HFFc6 (cell line): ENCODE measurements at regions not wholly inside any gene's neighbourhood (a gene's known extent, or its start where the extent isn't known, plus 50 kb on each side); places are given as distances from the start of the nearest gene placed in this dataset.

ENCODE experiments used
- DNase-seq: peaks from one replicate; pipeline ENCODE4 v3.0.0-alpha.2; 2018
- H3K27ac Mint-ChIP-seq: 2 replicates; pipeline ENCODE4 v1.8.0; 2020; ENCODE audit warnings: mild to moderate bottlenecking, mixed read lengths
- H3K27me3 Mint-ChIP-seq: 2 replicates; pipeline ENCODE4 v1.8.0; 2021; ENCODE audit warnings: mild to moderate bottlenecking, moderate library complexity, mixed read lengths; ENCODE audit not compliant: insufficient read depth
- H3K36me3 Mint-ChIP-seq: 2 replicates; pipeline ENCODE4 v1.8.0; 2021; ENCODE audit warnings: low read depth, mixed read lengths
- H3K4me1 Mint-ChIP-seq: 2 replicates; pipeline ENCODE4 v1.8.0; 2020; ENCODE audit warnings: low read depth, mixed read lengths
- H3K4me3 Mint-ChIP-seq: 2 replicates; pipeline ENCODE4 v1.8.0; 2020; ENCODE audit warnings: mild to moderate bottlenecking, moderate library complexity, mixed read lengths
- H3K9me3 Mint-ChIP-seq: 2 replicates; pipeline ENCODE4 v1.8.0; 2020; ENCODE audit warnings: mild to moderate bottlenecking, mixed read lengths
- CTCF ChIP-seq: fragments of 200-600 bp; sonication (generic); IDR thresholded peaks from 2 replicates; pipeline ENCODE4 v1.5.0; 2021; ENCODE audit warnings: antibody characterized with exemption, mild to moderate bottlenecking

GRCh38 chr1:22250724-22251123 is 107.8 kb upstream of the WNT4 start:
- peaks cover 15% of the 10 kb centered on the region for H3K4me1 Mint-ChIP-seq
- no peak for TF ChIP-seq CTCF
- peaks cover 71% of the 10 kb centered on the region for H3K27me3 Mint-ChIP-seq
- no peaks in the 10 kb centered on the region for H3K9me3 Mint-ChIP-seq
- no peaks in the 10 kb centered on the region for H3K36me3 Mint-ChIP-seq
- DNase-seq: no peak
- no peak overlapping the region for H3K27ac Mint-ChIP-seq
- H3K4me3 Mint-ChIP-seq: no peak overlapping the region

GRCh38 chr1:22252251-22252650 is 109.4 kb upstream of the WNT4 start:
- Mint-ChIP-seq H3K4me1 (peaks cover 15% of the 10 kb centered on the region), H3K9me3 (no peaks in the 10 kb centered on the region), H3K4me3 (no peak overlapping the region), H3K27ac (no peak overlapping the region), H3K36me3 (no peaks in the 10 kb centered on the region), H3K27me3 (peaks cover 71% of the 10 kb centered on the region)
- no peak for DNase-seq
- no peak for TF ChIP-seq CTCF

- no peak for DNase-seq
- H3K4me3 Mint-ChIP-seq: no peak overlapping the region; the same call in 1 of the 2 replicates
- TF ChIP-seq CTCF: no peak
- H3K9me3 Mint-ChIP-seq: no peaks in the 10 kb centered on the region
- H3K36me3 Mint-ChIP-seq: no peaks in the 10 kb centered on the region
- H3K27ac Mint-ChIP-seq: no peak overlapping the region
- H3K4me1 Mint-ChIP-seq: peaks cover 15% of the 10 kb centered on the region
- H3K27me3 Mint-ChIP-seq: peaks cover 63% of the 10 kb centered on the region
Observed at GRCh38 chr1:22253012-22253790, 110.3 kb upstream of the WNT4 start.

- TF ChIP-seq CTCF: no peak
- H3K4me1 Mint-ChIP-seq: peaks cover 21% of the 10 kb centered on the region
Observed at GRCh38 chr1:22254756-22255155, 111.9 kb upstream of the WNT4 start.

GRCh38 chr1:22255341-22256212 is 112.7 kb upstream of the WNT4 start:
- no peak for DNase-seq
- Mint-ChIP-seq H3K27me3 (peaks cover 53% of the 10 kb centered on the region), H3K4me3 (no peak overlapping the region), H3K36me3 (no peaks in the 10 kb centered on the region), H3K9me3 (no peaks in the 10 kb centered on the region), H3K4me1 (peaks cover 22% of the 10 kb centered on the region), H3K27ac (no peak overlapping the region)
- TF ChIP-seq CTCF: no peak

More at GRCh38 chr1:22254756-22255155, 111.9 kb upstream of the WNT4 start:
- peaks cover 60% of the 10 kb centered on the region for H3K27me3 Mint-ChIP-seq
- no peaks in the 10 kb centered on the region for H3K36me3 Mint-ChIP-seq
- H3K9me3 Mint-ChIP-seq: no peaks in the 10 kb centered on the region
- DNase-seq: no peak
- no peak overlapping the region for H3K27ac Mint-ChIP-seq
- no peak overlapping the region for H3K4me3 Mint-ChIP-seq
